ENCODE measurements at regions not wholly inside any gene's neighbourhood (a gene's known extent, or its start where the extent isn't known, plus 50 kb on each side); places are given as distances from the start of the nearest gene placed in this dataset.

DNA sequence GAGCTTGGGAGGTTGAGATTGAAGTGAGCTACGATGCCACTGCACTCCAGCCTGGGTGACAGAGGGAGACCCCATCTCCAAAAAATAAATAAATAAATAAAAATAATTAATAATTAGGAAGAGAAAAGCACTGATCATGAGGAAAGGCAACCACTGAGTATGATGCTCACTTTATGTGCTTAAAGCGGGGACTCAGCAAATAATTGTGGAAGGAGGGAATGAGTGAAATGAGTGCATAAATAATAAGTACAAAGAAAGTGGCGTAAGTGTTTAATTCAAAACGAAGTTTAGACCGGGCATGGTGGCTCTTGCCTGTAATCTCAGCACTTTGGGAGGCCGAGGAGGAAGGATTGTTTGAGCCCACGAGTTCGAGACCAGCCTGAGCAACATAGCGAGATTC lies 94.9 kb upstream of the MKLN1 start:
- TF ChIP-seq, protein P1, sequence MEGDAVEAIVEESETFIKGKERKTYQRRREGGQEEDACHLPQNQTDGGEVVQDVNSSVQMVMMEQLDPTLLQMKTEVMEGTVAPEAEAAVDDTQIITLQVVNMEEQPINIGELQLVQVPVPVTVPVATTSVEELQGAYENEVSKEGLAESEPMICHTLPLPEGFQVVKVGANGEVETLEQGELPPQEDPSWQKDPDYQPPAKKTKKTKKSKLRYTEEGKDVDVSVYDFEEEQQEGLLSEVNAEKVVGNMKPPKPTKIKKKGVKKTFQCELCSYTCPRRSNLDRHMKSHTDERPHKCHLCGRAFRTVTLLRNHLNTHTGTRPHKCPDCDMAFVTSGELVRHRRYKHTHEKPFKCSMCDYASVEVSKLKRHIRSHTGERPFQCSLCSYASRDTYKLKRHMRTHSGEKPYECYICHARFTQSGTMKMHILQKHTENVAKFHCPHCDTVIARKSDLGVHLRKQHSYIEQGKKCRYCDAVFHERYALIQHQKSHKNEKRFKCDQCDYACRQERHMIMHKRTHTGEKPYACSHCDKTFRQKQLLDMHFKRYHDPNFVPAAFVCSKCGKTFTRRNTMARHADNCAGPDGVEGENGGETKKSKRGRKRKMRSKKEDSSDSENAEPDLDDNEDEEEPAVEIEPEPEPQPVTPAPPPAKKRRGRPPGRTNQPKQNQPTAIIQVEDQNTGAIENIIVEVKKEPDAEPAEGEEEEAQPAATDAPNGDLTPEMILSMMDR (tag by site-specific recombination; IDR thresholded peaks at IDR 0.05), result no peak
- TF ChIP-seq, protein P2, sequence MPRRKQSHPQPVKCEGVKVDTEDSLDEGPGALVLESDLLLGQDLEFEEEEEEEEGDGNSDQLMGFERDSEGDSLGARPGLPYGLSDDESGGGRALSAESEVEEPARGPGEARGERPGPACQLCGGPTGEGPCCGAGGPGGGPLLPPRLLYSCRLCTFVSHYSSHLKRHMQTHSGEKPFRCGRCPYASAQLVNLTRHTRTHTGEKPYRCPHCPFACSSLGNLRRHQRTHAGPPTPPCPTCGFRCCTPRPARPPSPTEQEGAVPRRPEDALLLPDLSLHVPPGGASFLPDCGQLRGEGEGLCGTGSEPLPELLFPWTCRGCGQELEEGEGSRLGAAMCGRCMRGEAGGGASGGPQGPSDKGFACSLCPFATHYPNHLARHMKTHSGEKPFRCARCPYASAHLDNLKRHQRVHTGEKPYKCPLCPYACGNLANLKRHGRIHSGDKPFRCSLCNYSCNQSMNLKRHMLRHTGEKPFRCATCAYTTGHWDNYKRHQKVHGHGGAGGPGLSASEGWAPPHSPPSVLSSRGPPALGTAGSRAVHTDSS (tag by site-specific recombination; IDR thresholded peaks at IDR 0.05), result no peak

All from HEK293 (cell line).